Hematopoietic multipotent progenitor cell (in vitro differentiated cells): ENCODE measurements at regions not wholly inside any gene's neighbourhood (a gene's known extent, or its start where the extent isn't known, plus 50 kb on each side); places are given as distances from the start of the nearest gene placed in this dataset.

Source experiments
- DNase-seq, 3 donors: peaks; one replicate each; pipeline ENCODE4 v3.0.0-alpha.2; 2011 to 2015; ENCODE audit warnings: low read depth in 2 of 3, low spot score in 2 of 3

- DNase-seq: no peak
These were observed 249.9 kb upstream of the RGS6 start for GRCh38 chr14:71682337-71682736.

- DNase-seq: no peak
These were observed 247.9 kb upstream of the RGS6 start for GRCh38 chr14:71684323-71684722.

- no peak for DNase-seq
These were observed 245.6 kb upstream of the RGS6 start for GRCh38 chr14:71686677-71687076.

GRCh38 chr14:71687166-71687831 is 244.9 kb upstream of the RGS6 start:
- DNase-seq: no peak

GRCh38 chr14:71688576-71688975 is 243.7 kb upstream of the RGS6 start:
- no peak for DNase-seq

- DNase-seq: no peak
These were observed 241.8 kb upstream of the RGS6 start for GRCh38 chr14:71690478-71690877.

- DNase-seq: no peak
These were observed 239.7 kb upstream of the RGS6 start for GRCh38 chr14:71692496-71692895.

GRCh38 chr14:71693381-71693780 is 238.8 kb upstream of the RGS6 start:
- no peak for DNase-seq

- no peak for DNase-seq
These were observed 237.4 kb upstream of the RGS6 start for GRCh38 chr14:71694591-71695530.

- DNase-seq: no peak
These were observed 236.4 kb upstream of the RGS6 start for GRCh38 chr14:71695611-71696350.

- DNase-seq: no peak
These were observed 234.2 kb upstream of the RGS6 start for GRCh38 chr14:71698027-71698426.

GRCh38 chr14:71698673-71699072 is 233.6 kb upstream of the RGS6 start:
- no peak for DNase-seq

- no peak for DNase-seq
These were observed 230.2 kb upstream of the RGS6 start for GRCh38 chr14:71701990-71702389.

- DNase-seq: peak in 1 of 3 donors; percentile 34
These were observed 229.4 kb upstream of the RGS6 start for GRCh38 chr14:71702786-71703185.

- DNase-seq: no peak
These were observed 228.8 kb upstream of the RGS6 start for GRCh38 chr14:71703477-71703876.

GRCh38 chr14:71704210-71704609 is 228.0 kb upstream of the RGS6 start:
- DNase-seq: no peak

GRCh38 chr14:71705460-71705859 is 226.8 kb upstream of the RGS6 start:
- DNase-seq: no peak

GRCh38 chr14:71709076-71709475 is 223.2 kb upstream of the RGS6 start:
- no peak for DNase-seq

- no peak for DNase-seq
These were observed 222.2 kb upstream of the RGS6 start for GRCh38 chr14:71709987-71710386.

GRCh38 chr14:71711125-71711524 is 221.1 kb upstream of the RGS6 start:
- no peak for DNase-seq

GRCh38 chr14:71711619-71712018 is 220.6 kb upstream of the RGS6 start:
- no peak for DNase-seq
